Suprapubic skin (tissue), 4 donors: ENCODE measurements at regions not wholly inside any gene's neighbourhood (a gene's known extent, or its start where the extent isn't known, plus 50 kb on each side); places are given as distances from the start of the nearest gene placed in this dataset.

Source experiments
- DNase-seq, 2 donors: peaks; one replicate each; pipeline ENCODE4 v3.0.0-alpha.2; 2019; ENCODE audit warnings: low spot score in 2 of 2
- H3K27ac ChIP-seq: fragments of 200-600 bp; sonication (generic); one replicate; pipeline ENCODE4 v1.5.1; 2019
- H3K27me3 ChIP-seq: fragments of 200-600 bp; sonication (generic); one replicate; pipeline ENCODE4 v1.5.1; 2019
- H3K36me3 ChIP-seq: fragments of 200-600 bp; sonication (generic); one replicate; pipeline ENCODE4 v1.5.1; 2019
- H3K4me1 ChIP-seq: fragments of 200-600 bp; sonication (generic); one replicate; pipeline ENCODE4 v1.5.1; 2019
- H3K4me3 ChIP-seq: fragments of 200-600 bp; sonication (generic); one replicate; pipeline ENCODE4 v1.5.1; 2019; ENCODE audit warnings: mild to moderate bottlenecking
- H3K9me3 ChIP-seq: fragments of 200-600 bp; sonication (generic); one replicate; pipeline ENCODE4 v1.5.1; 2019
- EP300 ChIP-seq: sonication (generic); formaldehyde crosslinking; IDR thresholded peaks from one replicate; pipeline ENCODE4 v1.6.1; 2017; ENCODE audit warnings: antibody characterized with exemption
- POLR2A ChIP-seq, 2 donors: fragments of 450-650 bp; IDR thresholded peaks; one replicate each; pipeline ENCODE4 v1.6.1; 2017; ENCODE audit warnings: antibody characterized with exemption in 2 of 2, mild to moderate bottlenecking in 2 of 2, moderate library complexity in 2 of 2
- POLR2AphosphoS5 ChIP-seq, 3 donors: sonication (generic); formaldehyde crosslinking; IDR thresholded peaks; one replicate each; pipeline ENCODE4 v1.6.1; 2017; ENCODE audit warnings: antibody characterized with exemption in 3 of 3
- WGBS: methylation state at CpG from one replicate; pipeline ENCODE4 v1.1.5; 2018; 5-methylcytosine and 5-hydroxymethylcytosine counted together
- TF ChIP-seq, protein P1 (sequence below), 2 donors: fragments of 200-600 bp in 1 of 2; fragments of 450-650 bp in 1 of 2; sonication (generic) in 1 of 2; IDR thresholded peaks; one replicate each; pipeline ENCODE4 v1.5.1; 2016 to 2019; ENCODE audit warnings: antibody characterized with exemption in 2 of 2, mild to moderate bottlenecking in 1 of 2, moderate library complexity in 1 of 2

DNA sequence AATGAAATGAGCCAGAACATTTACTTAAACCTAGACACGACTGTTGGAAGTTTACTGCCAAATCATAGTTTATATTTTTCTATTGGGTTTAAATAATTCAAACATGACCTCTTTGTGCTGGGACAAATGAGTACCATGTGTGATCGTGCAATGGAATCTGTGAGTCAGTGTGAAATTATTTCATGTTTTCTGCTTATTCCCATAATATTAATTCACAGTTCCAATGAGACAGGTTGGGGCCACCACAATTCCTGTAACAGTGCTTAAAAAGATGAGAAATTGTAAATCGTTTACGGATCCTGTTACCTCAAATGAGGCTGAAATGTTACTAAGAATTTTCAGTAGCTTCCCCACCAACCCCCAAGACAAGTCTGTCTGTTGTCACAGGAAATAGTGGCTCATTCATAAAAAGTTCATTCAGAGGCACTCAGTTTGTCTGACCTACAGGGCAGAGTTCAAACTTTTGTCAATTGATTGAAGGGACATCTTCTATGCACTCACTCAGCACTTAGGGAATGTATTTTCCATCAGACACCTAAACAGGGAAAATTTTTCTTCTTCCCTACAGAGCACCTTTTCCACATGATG, 563.9 kb upstream of the ADAMTS16 start:
- H3K9me3 ChIP-seq: no peaks in the 10 kb centered on the region
- 38% methylated on average over 4 of the region's 4 CpGs for WGBS
- H3K36me3 ChIP-seq: no peaks in the 10 kb centered on the region
- H3K4me3 ChIP-seq: no peak overlapping the region
- H3K27ac ChIP-seq: no peak overlapping the region
- no peak for DNase-seq
- no peaks in the 10 kb centered on the region for H3K4me1 ChIP-seq
- no peaks in the 10 kb centered on the region for H3K27me3 ChIP-seq
- TF ChIP-seq EP300 (no peak), POLR2AphosphoS5 (IDR thresholded peaks at IDR 0.05) (no peak), POLR2A (IDR thresholded peaks at IDR 0.05) (no peak)
- TF ChIP-seq, protein P1, sequence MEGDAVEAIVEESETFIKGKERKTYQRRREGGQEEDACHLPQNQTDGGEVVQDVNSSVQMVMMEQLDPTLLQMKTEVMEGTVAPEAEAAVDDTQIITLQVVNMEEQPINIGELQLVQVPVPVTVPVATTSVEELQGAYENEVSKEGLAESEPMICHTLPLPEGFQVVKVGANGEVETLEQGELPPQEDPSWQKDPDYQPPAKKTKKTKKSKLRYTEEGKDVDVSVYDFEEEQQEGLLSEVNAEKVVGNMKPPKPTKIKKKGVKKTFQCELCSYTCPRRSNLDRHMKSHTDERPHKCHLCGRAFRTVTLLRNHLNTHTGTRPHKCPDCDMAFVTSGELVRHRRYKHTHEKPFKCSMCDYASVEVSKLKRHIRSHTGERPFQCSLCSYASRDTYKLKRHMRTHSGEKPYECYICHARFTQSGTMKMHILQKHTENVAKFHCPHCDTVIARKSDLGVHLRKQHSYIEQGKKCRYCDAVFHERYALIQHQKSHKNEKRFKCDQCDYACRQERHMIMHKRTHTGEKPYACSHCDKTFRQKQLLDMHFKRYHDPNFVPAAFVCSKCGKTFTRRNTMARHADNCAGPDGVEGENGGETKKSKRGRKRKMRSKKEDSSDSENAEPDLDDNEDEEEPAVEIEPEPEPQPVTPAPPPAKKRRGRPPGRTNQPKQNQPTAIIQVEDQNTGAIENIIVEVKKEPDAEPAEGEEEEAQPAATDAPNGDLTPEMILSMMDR (IDR thresholded peaks at IDR 0.05): no peak

DNA sequence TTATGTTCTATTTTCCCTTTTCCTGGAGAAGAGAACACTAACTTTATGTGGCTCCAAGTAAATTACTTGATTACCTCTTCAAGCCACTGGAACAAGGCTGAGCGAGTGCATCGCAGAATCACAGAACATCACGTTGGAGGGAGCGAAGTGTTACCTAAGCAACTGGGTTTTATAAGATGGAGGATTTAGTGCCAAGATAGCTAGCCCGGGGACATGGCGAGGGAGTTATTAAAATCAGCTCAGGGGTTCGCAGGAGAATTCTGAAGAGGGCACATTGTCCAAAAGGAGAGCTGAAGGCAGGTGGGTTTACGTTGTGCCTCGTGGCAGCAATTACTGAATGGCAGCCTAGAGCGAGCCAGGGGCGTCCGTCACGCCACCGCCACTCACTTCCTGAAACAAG, 563.2 kb upstream of the ADAMTS16 start:
- H3K4me3 ChIP-seq: no peak overlapping the region
- WGBS: 63% methylated on average over 14 of the region's 14 CpGs

DNA sequence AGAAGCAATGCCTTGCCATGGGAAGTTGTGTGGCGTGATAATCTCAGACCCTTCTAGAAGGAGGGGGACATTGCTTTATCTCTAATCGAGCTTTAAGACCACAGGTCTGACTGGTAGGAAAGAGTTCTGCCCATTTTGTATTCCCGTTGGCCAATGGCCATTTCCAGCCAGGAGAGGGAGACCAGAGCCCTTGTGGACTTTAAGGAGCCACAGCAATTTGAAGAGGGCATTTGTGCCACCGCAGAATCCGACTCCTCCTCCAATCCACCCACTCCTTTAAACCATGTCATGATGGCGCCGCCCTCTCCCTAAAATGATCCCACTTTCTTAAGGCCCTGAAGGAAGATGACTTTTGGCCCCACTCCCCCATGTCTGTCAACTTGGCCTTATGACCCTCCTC, 560.5 kb upstream of the ADAMTS16 start:
- Histone ChIP-seq H3K27me3 (no peaks in the 10 kb centered on the region), H3K27ac (no peak overlapping the region), H3K9me3 (no peaks in the 10 kb centered on the region), H3K4me1 (peaks cover 3% of the 10 kb centered on the region), H3K4me3 (no peak overlapping the region), H3K36me3 (no peaks in the 10 kb centered on the region)
- 89% methylated on average over 7 of the region's 7 CpGs for WGBS
- TF ChIP-seq EP300 (no peak), POLR2A (IDR thresholded peaks at IDR 0.05) (no peak), POLR2AphosphoS5 (IDR thresholded peaks at IDR 0.05) (no peak)
- TF ChIP-seq, protein P1 (IDR thresholded peaks at IDR 0.05): no peak
- DNase-seq: no peak

More for the DNA sequence above, 563.2 kb upstream of the ADAMTS16 start:
- TF ChIP-seq EP300: no peak
- TF ChIP-seq POLR2AphosphoS5 (IDR thresholded peaks at IDR 0.05): no peak
- no peak for TF ChIP-seq POLR2A (IDR thresholded peaks at IDR 0.05)
- TF ChIP-seq, protein P1 (IDR thresholded peaks at IDR 0.05): no peak
- Histone ChIP-seq H3K27ac (no peak overlapping the region), H3K4me1 (no peaks in the 10 kb centered on the region), H3K9me3 (no peaks in the 10 kb centered on the region), H3K36me3 (no peaks in the 10 kb centered on the region), H3K27me3 (no peaks in the 10 kb centered on the region)
- DNase-seq: no peak

DNA sequence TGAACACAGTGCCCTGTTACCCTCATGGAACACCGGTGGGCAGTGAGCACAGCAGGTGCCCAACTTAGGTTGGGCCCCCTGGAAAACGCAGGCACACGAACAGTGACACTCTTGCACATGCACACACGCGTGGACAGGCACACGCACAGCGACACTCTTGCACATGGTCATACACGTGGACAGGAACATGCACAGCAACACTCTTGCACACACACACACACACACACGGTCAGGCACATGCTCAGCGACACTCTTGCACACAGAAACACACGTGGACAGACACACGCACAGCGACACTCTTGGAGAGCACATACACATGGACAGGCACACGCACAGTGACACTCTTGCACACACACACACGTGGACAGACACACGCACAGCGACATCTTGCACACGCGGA, 559.4 kb upstream of the ADAMTS16 start:
- Histone ChIP-seq H3K27me3 (no peaks in the 10 kb centered on the region), H3K4me3 (no peak overlapping the region), H3K9me3 (no peaks in the 10 kb centered on the region), H3K36me3 (no peaks in the 10 kb centered on the region), H3K4me1 (peaks cover 5% of the 10 kb centered on the region), H3K27ac (no peak overlapping the region)
- no peak for DNase-seq
- TF ChIP-seq EP300 (no peak), POLR2AphosphoS5 (IDR thresholded peaks at IDR 0.05) (no peak), POLR2A (IDR thresholded peaks at IDR 0.05) (no peak)
- TF ChIP-seq, protein P1 (IDR thresholded peaks at IDR 0.05): no peak
- WGBS: 93% methylated on average over 11 of the region's 19 CpGs

DNA sequence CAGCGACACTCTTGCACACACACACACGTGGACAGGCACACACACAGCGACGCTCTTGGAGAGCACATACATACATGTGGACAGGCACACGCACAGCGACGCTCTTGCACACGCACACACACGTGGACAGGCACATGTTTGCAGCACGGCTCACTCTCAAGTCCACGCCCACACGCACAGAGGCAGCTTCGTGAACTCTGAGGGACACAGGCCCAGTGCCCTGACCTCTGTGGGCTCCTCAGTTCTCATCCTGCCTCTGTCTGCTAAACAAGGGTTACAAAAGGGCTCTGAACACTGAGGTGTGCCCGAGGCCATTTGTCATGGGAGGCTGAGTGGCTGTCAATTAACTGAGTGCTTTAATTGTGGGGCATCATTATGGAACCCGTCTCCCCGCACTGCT, 558.8 kb upstream of the ADAMTS16 start:
- H3K4me1 ChIP-seq: peaks cover 5% of the 10 kb centered on the region
- no peaks in the 10 kb centered on the region for H3K9me3 ChIP-seq
- WGBS: 87% methylated on average over 16 of the region's 16 CpGs
- no peaks in the 10 kb centered on the region for H3K36me3 ChIP-seq
- TF ChIP-seq EP300: no peak
- TF ChIP-seq, protein P1 (IDR thresholded peaks at IDR 0.05): no peak
- no peak for TF ChIP-seq POLR2AphosphoS5 (IDR thresholded peaks at IDR 0.05)
- TF ChIP-seq POLR2A (IDR thresholded peaks at IDR 0.05): no peak
- H3K27ac ChIP-seq: no peak overlapping the region
- H3K27me3 ChIP-seq: no peaks in the 10 kb centered on the region
- H3K4me3 ChIP-seq: no peak overlapping the region
- DNase-seq: no peak
